ENCODE measurements at regions not wholly inside any gene's neighbourhood (a gene's known extent, or its start where the extent isn't known, plus 50 kb on each side); places are given as distances from the start of the nearest gene placed in this dataset.
"Not testable (repeated sequence)": the region's sequence is repeated elsewhere in the genome, so short reads cannot be mapped to it uniquely, and the experiment has no call there.

DNA sequence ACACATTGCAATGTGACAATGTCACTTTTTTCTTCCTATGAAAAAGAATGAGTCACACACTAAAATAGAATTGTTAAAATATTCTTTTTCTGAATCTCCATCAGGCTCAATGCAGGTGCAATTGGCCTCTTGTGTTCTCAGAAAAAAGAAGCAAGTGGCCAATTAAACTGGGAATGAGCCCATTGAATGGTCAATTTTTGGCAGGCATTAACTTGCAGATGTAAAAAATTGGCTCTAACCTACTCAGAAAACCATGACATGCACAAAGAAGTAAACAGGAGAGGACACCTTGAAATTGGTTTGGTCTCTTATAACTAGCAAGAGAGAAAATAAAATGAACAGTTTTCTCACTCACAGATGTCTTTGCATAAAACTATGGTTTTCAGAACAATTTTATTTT lies 820.8 kb downstream of the TBL1XR1 start:
- no peaks in the 10 kb centered on the region for H3K27me3 Mint-ChIP-seq
- no peaks in the 10 kb centered on the region for H3K4me1 Mint-ChIP-seq
- H3K27ac Mint-ChIP-seq: no peak overlapping the region
- H3K4me3 Mint-ChIP-seq: no peak overlapping the region
- DNase-seq: no peak
- H3K36me3 Mint-ChIP-seq (ENCODE audit: low read depth): no peaks in the 10 kb centered on the region
- POLR2A ChIA-PET: no interaction called here
- CTCF ChIA-PET: no interaction called here
- peaks cover under 1% of the 10 kb centered on the region for H3K9me3 Mint-ChIP-seq

DNA sequence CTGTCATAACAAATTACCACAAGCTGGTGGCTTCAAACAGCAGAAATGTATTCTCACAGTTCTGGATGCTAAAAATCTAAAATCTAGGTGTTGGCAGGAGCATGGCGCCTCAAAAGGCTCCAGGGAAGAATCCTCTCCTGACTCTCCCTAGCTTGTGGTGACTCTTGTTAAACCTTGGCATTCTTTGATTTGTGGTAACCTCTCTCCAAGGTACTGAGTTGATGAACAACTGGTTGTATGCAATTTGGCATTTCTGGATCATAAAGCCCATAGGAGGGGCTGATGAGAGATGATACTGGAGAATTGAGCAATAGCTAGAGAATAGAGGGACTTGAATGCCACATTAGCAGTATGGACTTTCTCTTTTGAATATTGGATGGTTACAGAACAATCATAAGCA lies 821.8 kb downstream of the TBL1XR1 start:
- Mint-ChIP-seq H3K4me3 (no peak overlapping the region), H3K27ac (no peak overlapping the region), H3K9me3 (no peaks in the 10 kb centered on the region), H3K36me3 (ENCODE audit: low read depth) (no peaks in the 10 kb centered on the region), H3K27me3 (no peaks in the 10 kb centered on the region), H3K4me1 (no peaks in the 10 kb centered on the region)
- ChIA-PET POLR2A (no interaction called here), CTCF (no interaction called here)
- no peak for DNase-seq

DNA sequence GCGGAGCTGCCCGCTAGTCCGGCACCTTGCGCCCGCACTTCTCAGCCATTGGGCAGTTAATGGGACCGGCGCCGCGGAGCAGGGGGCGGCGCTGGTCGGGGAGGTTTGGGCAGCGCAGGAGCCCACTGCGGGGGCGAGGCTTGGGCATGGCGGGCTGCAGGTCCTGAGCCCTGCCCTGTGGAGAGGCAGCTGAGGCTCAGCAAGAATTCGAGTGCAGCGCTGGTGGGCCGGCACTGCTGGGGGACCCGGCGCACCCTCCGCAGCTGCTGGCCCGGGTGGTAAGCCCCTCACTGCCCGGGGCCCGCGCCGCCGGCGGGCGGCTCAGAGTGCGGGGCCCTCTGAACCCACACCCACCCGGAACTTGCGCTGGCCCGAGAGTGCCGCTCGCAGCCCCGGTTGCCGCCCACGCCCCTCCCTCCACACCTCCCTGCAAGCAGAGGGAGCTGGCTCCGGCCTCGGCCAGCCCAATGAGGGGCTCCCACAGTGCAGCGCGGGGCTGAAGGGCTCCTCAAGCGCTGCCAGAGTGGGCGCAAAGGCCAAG lies 835.0 kb downstream of the TBL1XR1 start:
- Mint-ChIP-seq H3K4me1 (no peaks in the 10 kb centered on the region), H3K9me3 (peaks cover 7% of the 10 kb centered on the region), H3K4me3 (no peak overlapping the region), H3K36me3 (ENCODE audit: low read depth) (no peaks in the 10 kb centered on the region), H3K27ac (no peak overlapping the region), H3K27me3 (no peaks in the 10 kb centered on the region)
- no peak for DNase-seq
- POLR2A ChIA-PET: no interaction called here
- CTCF ChIA-PET: no interaction called here

DNA sequence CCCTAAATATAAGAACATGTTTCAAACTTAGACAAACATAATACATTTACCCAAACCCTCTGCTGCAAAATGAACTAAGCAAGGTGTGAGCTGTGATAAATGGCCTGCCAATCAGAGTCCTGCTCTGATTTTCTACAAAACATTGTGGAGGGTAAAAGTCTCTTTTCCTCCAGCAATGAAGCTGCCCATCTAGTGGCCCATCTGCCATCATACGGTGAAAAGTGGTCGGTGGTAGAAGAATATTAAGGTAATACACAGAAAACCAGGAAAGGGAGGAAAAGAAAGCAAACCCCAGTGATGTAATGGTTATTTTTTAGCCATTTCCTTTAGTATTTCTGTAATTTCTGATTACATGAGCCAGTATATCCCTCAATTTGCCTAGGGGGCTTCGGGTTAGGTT lies 838.1 kb downstream of the TBL1XR1 start:
- Mint-ChIP-seq H3K4me1 (no peaks in the 10 kb centered on the region), H3K4me3 (no peak overlapping the region), H3K36me3 (ENCODE audit: low read depth) (no peaks in the 10 kb centered on the region), H3K27me3 (no peaks in the 10 kb centered on the region), H3K27ac (no peak overlapping the region), H3K9me3 (peaks cover 9% of the 10 kb centered on the region)
- POLR2A ChIA-PET: no interaction called here
- DNase-seq: no peak
- CTCF ChIA-PET: no interaction called here

DNA sequence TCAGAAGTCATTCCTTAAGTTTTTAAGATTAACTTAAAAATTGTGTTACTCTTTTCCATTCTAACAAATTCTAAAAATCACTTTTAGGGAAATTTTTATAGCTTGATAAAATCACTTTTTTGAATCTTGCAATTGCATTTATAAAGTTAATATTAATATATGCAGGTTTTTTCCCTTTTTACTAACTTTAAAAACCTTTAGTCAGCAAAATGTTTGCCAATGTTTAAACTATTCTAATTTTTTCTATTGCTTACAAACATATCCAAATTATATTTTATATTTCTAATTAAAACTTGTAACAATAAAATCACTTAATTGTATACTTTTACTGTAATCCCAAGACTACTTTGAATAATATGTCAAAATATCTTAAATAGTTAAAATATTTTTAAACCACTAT lies 839.4 kb downstream of the TBL1XR1 start:
- no peak for DNase-seq
- H3K4me3 Mint-ChIP-seq: no peak overlapping the region

DNA sequence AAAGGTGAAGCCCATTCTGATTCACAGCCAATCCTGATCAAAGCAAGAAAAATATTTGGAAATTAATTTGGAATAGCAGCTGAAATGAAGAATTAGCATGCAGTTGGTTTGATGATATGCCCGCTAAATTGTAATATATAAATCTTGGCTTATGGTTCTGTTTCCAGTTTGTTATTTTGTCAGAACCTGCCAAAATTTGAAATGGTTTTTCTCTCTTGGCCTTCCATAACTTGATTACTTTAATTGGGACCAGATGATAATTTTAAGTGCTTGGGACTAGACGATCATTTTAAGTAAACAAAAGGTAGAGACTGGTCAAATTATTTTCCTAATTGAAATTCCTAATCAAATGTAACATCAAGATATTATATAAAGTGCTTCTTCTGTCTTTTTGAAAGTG lies 842.4 kb downstream of the TBL1XR1 start:
- no peaks in the 10 kb centered on the region for H3K27me3 Mint-ChIP-seq
- ChIA-PET CTCF (no interaction called here), POLR2A (no interaction called here)

More for the DNA sequence above, 839.4 kb downstream of the TBL1XR1 start:
- no peaks in the 10 kb centered on the region for H3K36me3 Mint-ChIP-seq (ENCODE audit: low read depth)
- no peaks in the 10 kb centered on the region for H3K4me1 Mint-ChIP-seq
- H3K27ac Mint-ChIP-seq: no peak overlapping the region
- ChIA-PET CTCF (no interaction called here), POLR2A (no interaction called here)
- peaks cover 7% of the 10 kb centered on the region for H3K9me3 Mint-ChIP-seq
- no peaks in the 10 kb centered on the region for H3K27me3 Mint-ChIP-seq

DNA sequence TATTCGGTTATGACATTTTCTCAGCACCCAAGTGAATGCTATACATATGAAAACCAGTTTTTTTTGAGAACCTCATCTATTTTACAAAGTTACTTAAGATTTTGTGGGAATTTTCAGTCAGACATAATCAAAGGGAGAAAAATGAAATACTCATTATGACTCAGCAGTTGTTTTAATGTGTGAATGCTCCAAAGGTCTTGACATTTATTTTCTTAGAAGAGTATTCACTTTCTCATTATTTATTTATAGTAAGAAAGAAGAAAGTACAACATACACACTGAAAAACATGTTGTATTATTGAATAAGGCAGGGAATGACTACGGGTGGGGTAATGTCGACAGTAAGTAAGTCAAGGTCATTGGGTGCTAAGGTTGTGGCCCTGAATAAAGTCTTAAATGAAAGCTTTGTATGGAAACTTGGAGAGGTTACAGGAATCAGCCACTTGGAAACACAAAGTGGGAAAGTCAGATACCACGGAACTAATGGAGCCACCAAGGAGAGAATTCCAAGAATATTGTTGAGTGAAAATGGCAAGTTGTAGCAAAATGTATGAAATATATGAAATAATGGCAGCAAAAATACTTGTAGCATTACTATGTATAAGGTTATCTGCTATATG lies 844.5 kb downstream of the TBL1XR1 start:
- no peak overlapping the region for H3K27ac Mint-ChIP-seq
- DNase-seq: no peak
- peaks cover 5% of the 10 kb centered on the region for H3K9me3 Mint-ChIP-seq
- POLR2A ChIA-PET: no interaction called here
- CTCF ChIA-PET: no interaction called here
- H3K4me1 Mint-ChIP-seq: no peaks in the 10 kb centered on the region
- no peaks in the 10 kb centered on the region for H3K27me3 Mint-ChIP-seq
- no peaks in the 10 kb centered on the region for H3K36me3 Mint-ChIP-seq (ENCODE audit: low read depth)
- H3K4me3 Mint-ChIP-seq: no peak overlapping the region

More for the DNA sequence above, 842.4 kb downstream of the TBL1XR1 start:
- no peak for DNase-seq
- H3K9me3 Mint-ChIP-seq: peaks cover 5% of the 10 kb centered on the region
- H3K4me3 Mint-ChIP-seq: no peak overlapping the region
- no peaks in the 10 kb centered on the region for H3K36me3 Mint-ChIP-seq (ENCODE audit: low read depth)
- H3K4me1 Mint-ChIP-seq: no peaks in the 10 kb centered on the region
- no peak overlapping the region for H3K27ac Mint-ChIP-seq

DNA sequence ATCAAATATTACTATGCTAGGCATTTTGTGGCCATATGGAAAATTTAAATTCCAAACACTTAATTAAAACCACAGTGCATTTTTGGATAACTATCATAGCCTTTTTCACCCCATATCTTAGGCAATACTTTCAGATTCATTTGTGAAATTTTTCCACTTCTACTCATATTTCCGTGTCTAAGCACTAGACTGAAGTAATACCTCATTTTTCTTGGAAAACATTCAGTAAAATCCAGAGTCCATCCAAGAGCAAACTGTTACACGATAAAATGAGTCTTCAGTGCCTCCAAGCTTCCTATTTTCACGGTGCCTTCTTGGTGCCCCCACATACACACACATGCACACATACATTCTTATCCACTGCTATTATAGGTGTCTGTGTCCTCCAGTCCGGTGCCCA lies 845.9 kb downstream of the TBL1XR1 start:
- CTCF ChIA-PET: no interaction called here
- H3K36me3 Mint-ChIP-seq (ENCODE audit: low read depth): no peaks in the 10 kb centered on the region
- POLR2A ChIA-PET: no interaction called here

DNA sequence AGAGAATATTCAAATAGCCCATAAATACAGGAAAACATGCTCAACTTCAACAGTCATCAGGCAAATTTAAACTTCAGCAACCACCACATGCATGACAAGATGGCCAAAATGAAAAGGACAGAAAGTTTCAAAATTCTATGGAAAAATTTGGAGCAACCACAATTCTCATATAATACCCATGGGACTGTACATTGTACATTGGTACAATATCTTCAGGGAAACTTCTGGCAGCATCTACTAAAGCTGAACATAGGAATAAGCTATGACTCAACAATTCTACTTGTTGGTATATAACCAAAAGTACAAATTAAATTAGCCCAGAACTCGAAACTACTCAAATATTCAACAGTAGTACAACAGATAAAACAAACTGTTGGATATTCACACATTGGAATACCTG lies 847.6 kb downstream of the TBL1XR1 start:
- no peak overlapping the region for H3K27ac Mint-ChIP-seq
- no peaks in the 10 kb centered on the region for H3K4me1 Mint-ChIP-seq
- CTCF ChIA-PET: no interaction called here
- POLR2A ChIA-PET: no interaction called here
- no peak for DNase-seq
- no peak overlapping the region for H3K4me3 Mint-ChIP-seq
- H3K36me3 Mint-ChIP-seq (ENCODE audit: low read depth): no peaks in the 10 kb centered on the region
- peaks cover 2% of the 10 kb centered on the region for H3K9me3 Mint-ChIP-seq
- H3K27me3 Mint-ChIP-seq: no peaks in the 10 kb centered on the region

More for the DNA sequence above, 845.9 kb downstream of the TBL1XR1 start:
- H3K9me3 Mint-ChIP-seq: peaks cover 5% of the 10 kb centered on the region
- no peak overlapping the region for H3K4me3 Mint-ChIP-seq
- H3K27ac Mint-ChIP-seq: no peak overlapping the region
- no peaks in the 10 kb centered on the region for H3K27me3 Mint-ChIP-seq
- no peak for DNase-seq
- H3K4me1 Mint-ChIP-seq: no peaks in the 10 kb centered on the region

DNA sequence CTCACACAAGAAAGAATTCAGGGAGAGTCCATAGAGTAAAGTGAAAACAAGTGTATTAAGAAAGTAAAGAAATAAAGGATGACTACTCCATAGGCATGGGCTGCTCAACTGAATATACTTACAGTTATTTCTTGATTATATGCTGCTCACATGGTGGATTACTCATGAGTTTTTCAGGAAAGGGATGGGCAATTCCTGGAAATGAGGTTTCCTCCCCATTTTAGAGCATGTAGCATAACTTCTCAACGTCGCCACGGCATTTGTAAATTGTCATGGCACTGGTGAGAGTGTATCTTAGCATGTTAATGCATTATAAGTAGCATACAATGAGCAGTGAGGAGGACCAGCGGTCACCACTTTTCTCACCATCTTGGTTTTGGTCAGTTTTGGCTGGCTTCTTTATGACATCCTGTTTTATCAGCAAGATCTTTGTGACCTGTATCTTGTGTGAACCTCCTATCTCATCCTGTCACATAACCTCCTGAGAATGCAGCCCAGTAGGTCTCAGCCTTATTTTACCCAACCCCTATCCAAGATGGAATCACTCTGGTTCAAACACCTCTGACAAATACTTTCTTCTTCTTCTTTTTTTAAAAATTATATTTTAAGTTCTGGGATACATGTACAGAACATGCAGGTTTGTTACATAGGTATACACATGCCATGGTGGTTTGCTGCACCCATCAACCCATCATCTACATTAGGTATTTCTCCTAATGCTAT lies 849.7 kb downstream of the TBL1XR1 start:
- no peak overlapping the region for H3K4me3 Mint-ChIP-seq
- no peaks in the 10 kb centered on the region for H3K27me3 Mint-ChIP-seq
- peaks cover 2% of the 10 kb centered on the region for H3K9me3 Mint-ChIP-seq
- DNase-seq: no peak
- no peak overlapping the region for H3K27ac Mint-ChIP-seq
- H3K4me1 Mint-ChIP-seq: no peaks in the 10 kb centered on the region
- no peaks in the 10 kb centered on the region for H3K36me3 Mint-ChIP-seq (ENCODE audit: low read depth)
- ChIA-PET CTCF (no interaction called here), POLR2A (no interaction called here)

DNA sequence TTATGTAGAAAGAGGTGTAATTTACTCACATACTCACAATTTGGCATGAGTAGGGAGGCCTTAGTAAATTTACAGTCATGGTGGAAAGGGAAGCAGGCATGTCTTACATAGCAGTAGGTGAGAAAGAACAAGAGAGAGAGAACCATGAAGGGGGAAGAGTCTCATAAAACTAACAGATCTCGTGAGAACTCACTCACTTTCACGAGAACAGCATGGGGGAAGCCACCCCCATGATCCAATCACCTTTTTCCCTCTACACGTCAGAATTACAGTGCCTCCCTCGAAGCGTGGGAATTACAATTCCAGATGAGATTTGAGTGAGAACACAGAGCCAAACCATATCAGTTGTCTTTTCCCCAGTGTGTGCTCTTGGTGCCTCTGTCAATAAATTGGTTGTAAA lies 855.3 kb downstream of the TBL1XR1 start:
- H3K27ac Mint-ChIP-seq: no peak overlapping the region
- no peak for DNase-seq
- H3K4me1 Mint-ChIP-seq: no peaks in the 10 kb centered on the region
- POLR2A ChIA-PET: no interaction called here
- H3K9me3 Mint-ChIP-seq: no peaks in the 10 kb centered on the region
- H3K4me3 Mint-ChIP-seq: no peak overlapping the region
- no peaks in the 10 kb centered on the region for H3K27me3 Mint-ChIP-seq
- no peaks in the 10 kb centered on the region for H3K36me3 Mint-ChIP-seq (ENCODE audit: low read depth)
- CTCF ChIA-PET: no interaction called here

DNA sequence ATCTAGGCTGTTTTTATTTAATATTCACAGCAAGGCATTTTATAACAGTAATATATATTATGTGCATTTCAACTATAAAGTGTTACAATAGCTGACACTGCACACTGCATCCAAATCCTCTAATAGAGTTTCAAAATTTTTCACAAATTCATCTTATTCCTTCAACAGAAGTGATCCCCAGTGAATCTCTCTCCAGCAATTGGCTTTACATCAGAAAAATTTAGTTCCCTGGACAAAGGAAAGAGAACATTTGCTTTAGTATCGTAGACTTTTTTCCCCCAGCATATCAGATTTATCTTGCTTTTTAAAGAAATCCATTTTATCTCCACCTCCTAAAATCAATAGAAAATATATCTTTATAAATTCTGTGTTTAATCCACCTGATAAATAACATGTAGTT lies 868.6 kb downstream of the TBL1XR1 start:
- CTCF ChIA-PET: no interaction called here
- Mint-ChIP-seq H3K27me3 (no peaks in the 10 kb centered on the region), H3K4me3 (no peak overlapping the region), H3K4me1 (no peaks in the 10 kb centered on the region), H3K9me3 (peaks cover 12% of the 10 kb centered on the region), H3K36me3 (ENCODE audit: low read depth) (no peaks in the 10 kb centered on the region), H3K27ac (no peak overlapping the region)
- DNase-seq: no peak
- POLR2A ChIA-PET: no interaction called here

DNA sequence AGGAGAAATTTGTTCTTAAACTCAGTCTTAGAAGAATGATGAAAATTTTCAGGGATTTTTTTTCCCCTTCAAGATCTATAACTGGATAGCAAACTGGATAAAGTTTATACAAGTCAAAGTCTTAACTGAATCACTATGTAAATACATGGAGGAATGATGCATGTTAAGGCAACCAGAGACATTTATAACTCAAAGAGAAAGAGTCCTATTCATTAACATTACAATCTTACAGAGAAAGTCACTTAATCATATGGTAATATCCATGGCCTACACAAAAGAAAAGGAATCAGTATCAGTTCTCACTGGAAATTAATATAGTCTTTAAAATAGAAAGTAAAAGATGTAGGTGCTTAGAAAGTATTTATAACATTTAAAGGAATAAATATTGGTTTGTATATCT lies 869.1 kb downstream of the TBL1XR1 start:
- ChIA-PET POLR2A (no interaction called here), CTCF (no interaction called here)
- Mint-ChIP-seq H3K27ac (no peak overlapping the region), H3K27me3 (no peaks in the 10 kb centered on the region), H3K9me3 (peaks cover 13% of the 10 kb centered on the region), H3K36me3 (ENCODE audit: low read depth) (no peaks in the 10 kb centered on the region), H3K4me3 (no peak overlapping the region), H3K4me1 (no peaks in the 10 kb centered on the region)
- DNase-seq: no peak

DNA sequence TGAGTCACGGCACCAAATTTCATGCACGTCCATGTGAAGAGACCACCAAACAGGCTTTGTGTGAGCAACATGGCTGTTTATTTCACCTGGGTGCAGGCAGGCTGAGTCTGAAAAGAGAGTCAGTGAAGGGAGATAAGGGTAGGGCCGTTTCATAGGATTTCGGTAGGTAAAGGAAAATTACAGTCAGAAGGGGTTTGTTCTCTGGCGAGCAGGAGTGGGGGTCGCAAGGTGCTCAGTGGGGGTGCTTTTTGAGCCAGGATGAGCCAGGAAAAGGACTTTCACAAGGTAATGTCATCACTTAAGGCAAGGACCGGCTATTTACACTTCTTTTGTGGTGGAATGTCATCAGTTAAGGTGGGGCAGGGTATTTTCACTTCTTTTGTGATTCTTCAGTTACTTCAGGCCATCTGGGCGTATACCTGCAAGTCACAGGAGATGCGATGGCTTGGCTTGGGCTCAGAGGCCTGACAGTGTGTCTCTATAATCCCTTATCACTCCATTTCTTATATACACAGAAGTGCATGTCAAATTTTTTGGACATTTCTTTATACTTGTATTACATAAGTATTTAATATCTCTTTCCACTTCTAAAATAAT lies 870.3 kb downstream of the TBL1XR1 start:
- H3K4me1 Mint-ChIP-seq; H3K27me3 Mint-ChIP-seq; H3K27ac Mint-ChIP-seq; H3K36me3 Mint-ChIP-seq (ENCODE audit: low read depth); CTCF ChIA-PET; H3K4me3 Mint-ChIP-seq; POLR2A ChIA-PET; DNase-seq: not testable (repeated sequence)
- H3K9me3 Mint-ChIP-seq: peaks cover 15% of the 10 kb centered on the region

Measured in activated CD4-positive, alpha-beta memory T cell treated with anti-CD3 and anti-CD28 coated beads, Interleukin-2, amount 10 ng/mL, durations not matched to agents 7 days and 5 days (primary cell).